Psoas muscle (tissue), 7 donors: ENCODE measurements at regions not wholly inside any gene's neighbourhood (a gene's known extent, or its start where the extent isn't known, plus 50 kb on each side); places are given as distances from the start of the nearest gene placed in this dataset.

Experiments used
- ATAC-seq, 4 donors: fragments of 200-7000 bp; cut with Tn5 transposase; one replicate each; pipeline ENCODE4 v1.9.1; 2020; ENCODE audit warnings: moderate library complexity in 3 of 4, mild to moderate bottlenecking in 2 of 4
- DNase-seq, 2 donors: peaks; one replicate each; pipeline ENCODE4 v3.0.0-alpha.2; 2020
- H3K27ac ChIP-seq: fragments of 200-600 bp; one replicate; pipeline ENCODE4 v1.8.0; 2022
- H3K27me3 ChIP-seq, 3 donors: fragments of 200-600 bp in 1 of 3; one replicate each; pipeline versions ENCODE4 v1.6.1 to v1.8.0; 2013 to 2022; ENCODE audit warnings: low read length in 2 of 3, mild to moderate bottlenecking in 2 of 3, moderate library complexity in 1 of 3; ENCODE audit not compliant: insufficient read depth in 3 of 3
- H3K36me3 ChIP-seq, 2 donors: fragments of 200-600 bp in 1 of 2; one replicate each; pipeline versions ENCODE4 v1.6.1 to v1.8.0; 2013 to 2022; ENCODE audit warnings: low read depth in 1 of 2, mild to moderate bottlenecking in 1 of 2, moderate library complexity in 1 of 2; ENCODE audit not compliant: insufficient read depth in 1 of 2
- H3K4me1 ChIP-seq: fragments of 200-600 bp; one replicate; pipeline ENCODE4 v1.8.0; 2022
- H3K4me3 ChIP-seq: fragments of 200-600 bp; one replicate; pipeline ENCODE4 v1.8.0; 2022; ENCODE audit warnings: mild to moderate bottlenecking
- H3K9me3 ChIP-seq: fragments of 200-600 bp; one replicate; pipeline ENCODE4 v1.8.0; 2022
- CTCF ChIP-seq: fragments of 200-600 bp; IDR thresholded peaks from one replicate; pipeline ENCODE4 v1.8.0; 2022; ENCODE audit warnings: antibody characterized with exemption
- WGBS, 3 donors: extraction: QIAGEN DNeasy Blood & Tissue Kit; methylation state at CpG; one replicate each; pipeline versions ENCODE4 v1.1.6 to v1.1.7; 2013; 5-methylcytosine and 5-hydroxymethylcytosine counted together
- intact Hi-C, 2 donors: fragments of 100-400 bp; cut with DNase I; formaldehyde crosslinking; loops; one replicate each; pipeline versions ENCODE4 v1.11.0 to v1.14.2; 2022
- donor health status: healthy with polysubstance abuse.
- donor health status: DM: no; HTN: no; CAD: no; lungs with moderate emphysema.
- donor health status: Bipolar disorder and iron deficiency.
- donor health status: healthy.
- donor health status: DM: yes; HTN: yes; CAD: no.
- donor health status: DM: no; HTN: no; CAD: no.
- donor health status: DM: yes; HTN: yes; CAD: no.

GRCh38 chrX:95367286-95367685 lies 1317.4 kb upstream of the DIAPH2 start:
- H3K9me3 ChIP-seq, result no peaks in the 10 kb centered on the region
- TF ChIP-seq CTCF, result no peak
- H3K27ac ChIP-seq, result no peak overlapping the region
- H3K27me3 ChIP-seq, result peaks cover 0 to 3% (median 0%) of the 10 kb centered on the region in 3 donors
- no peak for DNase-seq
- no peak for ATAC-seq
- no peaks in the 10 kb centered on the region for H3K4me1 ChIP-seq
- 79 to 88% (median 82%) methylated on average over 2 of the region's 2 CpGs for WGBS, 3 donors
- no peak overlapping the region for H3K4me3 ChIP-seq
- intact Hi-C loops, result no loop called here
- H3K36me3 ChIP-seq, result no peaks in the 10 kb centered on the region

- H3K27ac ChIP-seq, result no peak overlapping the region
- intact Hi-C loops, result no loop called here
- no peak for TF ChIP-seq CTCF
- ATAC-seq (no peak), DNase-seq (no peak)
- no peak overlapping the region for H3K4me3 ChIP-seq
- H3K27me3 ChIP-seq, result no peaks in the 10 kb centered on the region
- no peaks in the 10 kb centered on the region for H3K36me3 ChIP-seq
- H3K4me1 ChIP-seq, result no peaks in the 10 kb centered on the region
- no peaks in the 10 kb centered on the region for H3K9me3 ChIP-seq
Measured at GRCh38 chrX:95382799-95383198, 1301.8 kb upstream of the DIAPH2 start.

- intact Hi-C loops, result no loop called here
- Histone ChIP-seq H3K36me3 (no peaks in the 10 kb centered on the region), H3K4me3 (no peak overlapping the region), H3K27me3 (no peaks in the 10 kb centered on the region), H3K27ac (no peak overlapping the region), H3K9me3 (no peaks in the 10 kb centered on the region), H3K4me1 (no peaks in the 10 kb centered on the region)
- WGBS, 3 donors, result 61 to 80% (median 70%) methylated on average over 2 of the region's 2 CpGs
- no peak for DNase-seq
- ATAC-seq, result no peak
- no peak for TF ChIP-seq CTCF
Measured at GRCh38 chrX:95383778-95384177, 1300.9 kb upstream of the DIAPH2 start.

GRCh38 chrX:95427389-95427788 lies 1257.3 kb upstream of the DIAPH2 start:
- DNase-seq (no peak), ATAC-seq (no peak)
- Histone ChIP-seq H3K4me1 (no peaks in the 10 kb centered on the region), H3K4me3 (no peak overlapping the region), H3K9me3 (no peaks in the 10 kb centered on the region), H3K27me3 (peaks cover 0 to 5% (median 0%) of the 10 kb centered on the region in 3 donors), H3K36me3 (no peaks in the 10 kb centered on the region), H3K27ac (no peak overlapping the region)
- TF ChIP-seq CTCF, result no peak
- intact Hi-C loops, result no loop called here
- 71 to 85% (median 80%) methylated on average over 2 of the region's 2 CpGs for WGBS, 3 donors

GRCh38 chrX:95435198-95435597 lies 1249.4 kb upstream of the DIAPH2 start:
- no peaks in the 10 kb centered on the region for H3K36me3 ChIP-seq
- no peak overlapping the region for H3K4me3 ChIP-seq
- TF ChIP-seq CTCF, result no peak
- no peaks in the 10 kb centered on the region for H3K4me1 ChIP-seq
- H3K27ac ChIP-seq, result no peak overlapping the region
- no peaks in the 10 kb centered on the region for H3K9me3 ChIP-seq
- intact Hi-C loops, result no loop called here
- DNase-seq, result no peak
- H3K27me3 ChIP-seq, result no peaks in the 10 kb centered on the region
- no peak for ATAC-seq
